ENCODE measurements at regions not wholly inside any gene's neighbourhood (a gene's known extent, or its start where the extent isn't known, plus 50 kb on each side); places are given as distances from the start of the nearest gene placed in this dataset.
A peak's percentile ranks its signal among the peaks of the same experiment; 100 is the strongest.
"Not testable (repeated sequence)": the region's sequence is repeated elsewhere in the genome, so short reads cannot be mapped to it uniquely, and the experiment has no call there.

GRCh38 chr11:26904801-26905200 lies 89.1 kb upstream of the FIBIN start:
- no peak for DNase-seq

- no peak for DNase-seq
Measured at GRCh38 chr11:26905368-26905767, 88.5 kb upstream of the FIBIN start.

GRCh38 chr11:26909515-26909914 lies 84.4 kb upstream of the FIBIN start:
- no peak for DNase-seq

- DNase-seq = no peak
Measured at GRCh38 chr11:26909991-26910591, 83.8 kb upstream of the FIBIN start.

GRCh38 chr11:26914968-26915367 lies 78.9 kb upstream of the FIBIN start:
- no peak for DNase-seq

- no peak for DNase-seq
Measured at GRCh38 chr11:26916805-26917204, 77.1 kb upstream of the FIBIN start.

GRCh38 chr11:26928582-26928981 lies 65.3 kb upstream of the FIBIN start:
- no peak for DNase-seq

GRCh38 chr11:26929806-26930517 lies 64.0 kb upstream of the FIBIN start:
- DNase-seq = no peak

GRCh38 chr11:26930518-26931247 lies 63.2 kb upstream of the FIBIN start:
- DNase-seq = no peak

- DNase-seq = no peak
Measured at GRCh38 chr11:26931248-26931631, 62.7 kb upstream of the FIBIN start.

GRCh38 chr11:26931881-26932280 lies 62.0 kb upstream of the FIBIN start:
- DNase-seq = no peak

- DNase-seq = peak; percentile 13
Measured at GRCh38 chr11:26936109-26936508, 57.8 kb upstream of the FIBIN start.

GRCh38 chr11:26937386-26937785 lies 56.5 kb upstream of the FIBIN start:
- DNase-seq = no peak

- DNase-seq = not testable (repeated sequence)
Measured at GRCh38 chr11:26940501-26940900, 53.4 kb upstream of the FIBIN start.

- DNase-seq = no peak
Measured at GRCh38 chr11:26942356-26942755, 51.6 kb upstream of the FIBIN start.

- no peak for DNase-seq
Measured at GRCh38 chr11:26943636-26944035, 50.3 kb upstream of the FIBIN start.

All from retina (tissue), 1 donor.